ENCODE measurements at regions not wholly inside any gene's neighbourhood (a gene's known extent, or its start where the extent isn't known, plus 50 kb on each side); places are given as distances from the start of the nearest gene placed in this dataset.

- Histone ChIP-seq H3K9ac (no peak overlapping the region), H3K27me3 (no peaks in the 10 kb centered on the region), H3K4me1 (no peaks in the 10 kb centered on the region), H4K20me1 (no peaks in the 10 kb centered on the region), H3K27ac (no peak overlapping the region), H3K4me3 (no peak overlapping the region), H3K4me2 (no peak overlapping the region), H3K36me3 (no peaks in the 10 kb centered on the region), H3K9me3 (no peaks in the 10 kb centered on the region)
- TF ChIP-seq Cebpa-rat (IDR thresholded peaks at IDR 0.05) = no peak
These were observed 584.6 kb downstream of the MCTP2 start for GRCh38 chr15:94815914-94816313.

DNA sequence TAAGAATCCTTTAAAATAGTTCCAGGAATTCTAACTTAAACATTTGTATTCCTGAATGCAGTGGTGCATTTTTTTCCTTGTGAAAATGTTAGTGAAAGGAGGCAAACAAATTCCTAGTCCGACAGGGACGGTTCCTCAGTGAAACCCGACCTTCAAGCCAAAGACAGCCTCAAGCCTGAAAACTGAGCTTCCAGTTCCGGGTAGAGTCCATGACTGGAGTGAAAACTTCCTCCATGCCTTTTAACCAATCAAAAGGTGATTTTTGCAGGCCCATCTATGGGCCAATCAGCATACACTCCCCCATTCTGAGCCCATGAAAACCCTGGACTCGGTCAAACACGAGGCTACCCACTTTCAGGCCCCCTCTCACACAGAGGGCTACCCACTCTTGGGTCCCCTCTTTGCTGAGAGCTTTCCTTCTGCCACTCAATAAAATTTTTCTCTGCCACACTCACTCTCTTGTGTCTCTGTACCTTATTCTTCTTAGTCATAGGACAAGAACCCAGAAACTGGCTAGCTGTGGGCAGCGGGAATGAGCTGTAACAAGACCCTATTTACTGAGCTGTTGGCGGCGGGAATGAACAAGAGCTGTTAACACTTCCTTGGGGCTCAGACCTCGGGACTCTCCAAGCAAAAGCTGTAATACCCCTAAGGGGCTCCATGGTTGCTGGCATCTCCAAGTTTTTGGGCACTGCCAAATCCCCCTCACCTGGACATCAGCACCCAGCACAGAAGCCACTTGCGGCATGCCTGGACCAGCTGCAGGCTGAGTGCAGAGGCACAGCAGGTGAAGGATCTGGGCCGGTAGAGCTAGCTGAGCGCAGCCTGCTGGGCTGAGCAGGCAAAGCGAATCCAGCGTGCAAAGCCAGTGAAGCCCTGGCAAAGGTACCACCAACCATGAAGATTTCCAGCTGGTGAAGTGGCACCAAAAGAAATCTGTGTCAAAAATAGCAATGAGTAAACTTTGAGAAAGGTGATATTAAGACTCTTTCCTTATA is 598.8 kb downstream of the MCTP2 start:
- Histone ChIP-seq H3K36me3 (0 out of 2 replicates have a peak, but pooled peaks cover 5% of the 10 kb centered on the region), H3K4me3 (no peak overlapping the region), H3K9me3 (peaks cover 12% of the 10 kb centered on the region), H3K4me1 (peaks cover 12% of the 10 kb centered on the region), H3K9ac (no peak overlapping the region), H3K27me3 (no peaks in the 10 kb centered on the region), H3K4me2 (no peak overlapping the region), H3K27ac (no peak overlapping the region), H4K20me1 (no peaks in the 10 kb centered on the region)
- no peak for TF ChIP-seq Cebpa-rat (IDR thresholded peaks at IDR 0.05)

DNA sequence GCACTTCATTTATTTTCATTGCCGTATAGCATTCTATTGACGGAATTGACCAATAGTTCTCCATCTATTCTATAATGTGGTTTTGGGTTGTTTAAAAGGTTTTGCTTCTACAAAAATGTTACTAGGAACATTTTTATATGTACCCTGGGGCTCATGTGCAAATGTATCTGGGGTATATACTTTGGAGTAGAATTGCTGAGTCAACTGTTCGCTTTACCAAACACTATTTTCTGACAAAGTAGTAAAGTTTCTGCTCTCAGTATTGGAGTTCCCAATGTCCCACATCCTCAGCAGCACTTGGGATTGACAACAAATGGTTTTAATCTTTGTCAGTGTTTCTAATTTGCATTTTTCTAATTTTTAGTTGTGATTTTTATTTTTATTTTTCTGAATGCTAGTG is 602.6 kb downstream of the MCTP2 start:
- Histone ChIP-seq H3K9ac (no peak overlapping the region), H3K27ac (no peak overlapping the region), H3K4me1 (no peaks in the 10 kb centered on the region), H3K4me3 (no peak overlapping the region), H3K27me3 (no peaks in the 10 kb centered on the region), H3K4me2 (no peak overlapping the region), H3K9me3 (peaks cover 21% of the 10 kb centered on the region), H3K36me3 (0 out of 2 replicates have a peak, but pooled peaks cover 5% of the 10 kb centered on the region), H4K20me1 (no peaks in the 10 kb centered on the region)
- no peak for TF ChIP-seq Cebpa-rat (IDR thresholded peaks at IDR 0.05)

GRCh38 chr15:94834494-94834893 is 603.1 kb downstream of the MCTP2 start:
- 0 out of 2 replicates have a peak, but pooled peaks cover 5% of the 10 kb centered on the region for H3K36me3 ChIP-seq
- H3K4me1 ChIP-seq = no peaks in the 10 kb centered on the region
- no peak for TF ChIP-seq Cebpa-rat (IDR thresholded peaks at IDR 0.05)
- no peaks in the 10 kb centered on the region for H4K20me1 ChIP-seq
- H3K9ac ChIP-seq = no peak overlapping the region
- no peak overlapping the region for H3K4me2 ChIP-seq
- no peak overlapping the region for H3K27ac ChIP-seq
- no peak overlapping the region for H3K4me3 ChIP-seq
- H3K9me3 ChIP-seq = peaks cover 21% of the 10 kb centered on the region
- no peaks in the 10 kb centered on the region for H3K27me3 ChIP-seq

DNA sequence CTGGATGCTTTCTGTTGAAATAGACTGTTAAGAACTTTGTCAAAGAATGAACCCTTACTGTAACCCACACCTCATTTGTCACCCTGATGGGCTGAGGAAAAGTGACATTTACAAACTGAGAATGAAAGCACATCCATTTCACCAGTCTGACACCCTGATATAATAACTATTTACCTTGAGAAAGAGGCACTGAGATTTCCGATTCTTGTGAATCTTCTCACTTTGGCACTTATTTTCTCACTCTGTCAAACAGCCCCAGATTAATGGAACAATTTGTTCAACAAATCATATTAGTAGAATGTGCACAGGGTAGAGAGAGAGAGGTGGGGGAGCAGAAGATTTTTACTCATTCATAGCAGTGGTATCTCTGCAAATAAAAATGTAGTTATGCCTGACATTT is 606.9 kb downstream of the MCTP2 start:
- Histone ChIP-seq H3K9ac (no peak overlapping the region), H3K4me2 (no peak overlapping the region), H3K4me3 (no peak overlapping the region), H3K9me3 (peaks cover 29% of the 10 kb centered on the region), H3K36me3 (no peaks in the 10 kb centered on the region), H3K4me1 (no peaks in the 10 kb centered on the region), H4K20me1 (no peaks in the 10 kb centered on the region), H3K27ac (no peak overlapping the region), H3K27me3 (no peaks in the 10 kb centered on the region)
- no peak for TF ChIP-seq Cebpa-rat (IDR thresholded peaks at IDR 0.05)

DNA sequence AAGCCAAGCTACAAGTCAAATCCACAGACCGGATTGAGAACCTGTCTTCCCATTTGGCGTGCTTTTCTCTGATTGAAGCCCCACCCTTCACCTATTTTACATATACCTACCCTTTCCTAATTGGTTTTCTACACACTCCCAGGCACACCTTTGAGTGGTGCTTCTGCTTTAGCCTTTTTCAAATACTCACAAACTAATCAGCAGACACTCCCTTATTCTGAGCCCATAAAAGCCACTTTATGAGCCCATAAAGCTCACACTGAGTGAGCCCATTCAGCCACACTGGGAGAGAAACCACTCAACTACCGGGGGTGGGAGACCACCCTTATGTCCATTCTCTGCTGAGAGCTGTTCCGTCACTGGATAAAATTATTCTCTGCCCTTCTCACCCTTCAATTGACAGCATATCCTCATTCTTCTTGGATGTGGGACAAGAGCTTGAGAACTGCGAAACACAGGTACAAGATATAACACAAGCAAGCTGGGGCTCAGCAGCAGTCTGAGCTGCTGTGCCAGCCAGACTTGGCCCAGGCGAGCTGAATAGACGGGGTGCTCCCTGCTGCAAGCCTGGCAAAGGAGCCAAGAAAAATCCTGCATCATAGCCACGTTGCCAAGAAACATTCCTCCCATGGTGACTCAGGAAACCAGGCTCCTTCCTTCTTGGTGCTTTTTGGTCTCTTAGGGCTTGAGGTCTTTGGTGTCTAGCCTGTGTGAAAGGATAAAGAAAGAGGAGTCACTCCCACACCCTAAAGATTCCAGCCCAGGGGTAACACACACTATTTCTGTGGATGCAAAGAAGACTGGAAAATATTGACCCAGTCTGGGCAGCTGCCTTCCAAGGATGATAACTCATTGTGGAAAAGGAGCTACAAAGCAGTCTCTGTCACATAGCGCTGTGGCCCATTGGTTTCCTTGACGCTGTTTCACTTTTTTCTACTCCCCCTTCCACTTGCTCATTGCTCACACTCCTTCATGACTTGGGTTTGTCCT is 609.7 kb downstream of the MCTP2 start:
- TF ChIP-seq Cebpa-rat (IDR thresholded peaks at IDR 0.05) = no peak
- Histone ChIP-seq H3K27me3 (no peaks in the 10 kb centered on the region), H4K20me1 (no peaks in the 10 kb centered on the region), H3K4me2 (no peak overlapping the region), H3K36me3 (no peaks in the 10 kb centered on the region), H3K4me1 (peaks cover 15% of the 10 kb centered on the region; the same call in 1 of the 2 replicates), H3K27ac (no peak overlapping the region), H3K4me3 (no peak overlapping the region), H3K9me3 (peaks cover 29% of the 10 kb centered on the region), H3K9ac (no peak overlapping the region)

DNA sequence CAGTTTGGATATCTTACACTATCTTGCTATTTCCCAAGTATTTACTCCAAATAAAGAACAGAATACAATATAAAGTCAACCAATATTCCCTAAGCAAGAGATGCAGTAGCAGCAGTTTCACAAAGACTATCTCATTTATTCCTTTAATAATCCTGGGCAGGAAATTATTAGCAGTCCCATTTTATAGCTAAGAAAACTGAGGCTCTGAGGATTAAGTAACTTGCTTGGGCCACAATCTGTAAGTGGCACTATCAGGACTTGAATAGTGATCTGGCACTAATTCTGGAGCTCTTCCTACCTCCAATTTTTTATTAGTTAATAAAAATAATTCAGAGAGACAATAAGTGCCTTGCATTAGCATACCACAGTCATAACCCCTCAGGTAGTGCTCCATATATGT is 611.7 kb downstream of the MCTP2 start:
- no peak overlapping the region for H3K27ac ChIP-seq
- no peak overlapping the region for H3K9ac ChIP-seq
- no peaks in the 10 kb centered on the region for H3K36me3 ChIP-seq
- H3K4me2 ChIP-seq = no peak overlapping the region
- H3K4me1 ChIP-seq = peaks cover 15% of the 10 kb centered on the region; the same call in 1 of the 2 replicates
- TF ChIP-seq Cebpa-rat (IDR thresholded peaks at IDR 0.05) = no peak
- H4K20me1 ChIP-seq = no peaks in the 10 kb centered on the region
- peaks cover 33% of the 10 kb centered on the region for H3K9me3 ChIP-seq
- no peak overlapping the region for H3K4me3 ChIP-seq
- no peaks in the 10 kb centered on the region for H3K27me3 ChIP-seq

DNA sequence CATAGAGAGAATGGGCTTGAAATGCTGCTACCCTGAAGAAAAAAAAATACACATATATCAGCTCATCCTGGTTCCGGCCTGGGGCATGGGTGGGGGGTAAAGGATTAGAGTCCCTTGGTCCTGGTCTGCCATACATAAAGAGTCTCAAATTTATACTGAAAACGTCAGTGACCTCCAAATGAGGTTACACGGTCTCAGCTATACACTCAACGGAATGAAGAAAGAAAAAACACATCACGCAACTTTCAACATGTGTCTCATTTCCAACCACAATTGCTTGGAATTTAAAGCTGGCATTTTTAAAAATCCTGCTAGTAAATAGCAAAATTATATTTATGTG is 612.8 kb downstream of the MCTP2 start:
- Histone ChIP-seq H3K4me3 (0 out of 2 replicates have a peak overlapping the region, but pooled peaks have one; percentile 61), H3K4me2 (peak overlapping the region; percentile 78), H3K27ac (peak overlapping the region; percentile 84; the same call in 1 of the 2 replicates), H3K9me3 (peaks cover 41% of the 10 kb centered on the region), H3K9ac (peak overlapping the region; percentile 80; the same call in 1 of the 2 replicates), H4K20me1 (no peaks in the 10 kb centered on the region), H3K27me3 (no peaks in the 10 kb centered on the region), H3K4me1 (peaks cover 15% of the 10 kb centered on the region; the same call in 1 of the 2 replicates), H3K36me3 (no peaks in the 10 kb centered on the region)
- no peak for TF ChIP-seq Cebpa-rat (IDR thresholded peaks at IDR 0.05)

- peak overlapping the region; percentile 84 for H3K27ac ChIP-seq
- H4K20me1 ChIP-seq = no peaks in the 10 kb centered on the region
- peak overlapping the region; percentile 61 for H3K4me3 ChIP-seq
- no peaks in the 10 kb centered on the region for H3K27me3 ChIP-seq
- peaks cover 15% of the 10 kb centered on the region; the same call in 1 of the 2 replicates for H3K4me1 ChIP-seq
- H3K36me3 ChIP-seq = no peaks in the 10 kb centered on the region
- TF ChIP-seq Cebpa-rat (IDR thresholded peaks at IDR 0.05) = no peak
- H3K9ac ChIP-seq = peak overlapping the region; percentile 80
- H3K4me2 ChIP-seq = peak overlapping the region; percentile 78
- H3K9me3 ChIP-seq = peaks cover 45% of the 10 kb centered on the region
These were observed 613.4 kb downstream of the MCTP2 start for GRCh38 chr15:94844538-94845389.

All from BLaER1 (cell line).